Activated T-cell treated with anti-CD3 and anti-CD28 coated beads for 1 hour (primary cell): ENCODE measurements at regions not wholly inside any gene's neighbourhood (a gene's known extent, or its start where the extent isn't known, plus 50 kb on each side); places are given as distances from the start of the nearest gene placed in this dataset.
A peak's percentile ranks its signal among the peaks of the same experiment; 100 is the strongest.

ENCODE experiments used
- DNase-seq: peaks from one replicate; pipeline ENCODE4 v3.0.0-alpha.2; 2020; ENCODE audit warnings: low read depth

DNA sequence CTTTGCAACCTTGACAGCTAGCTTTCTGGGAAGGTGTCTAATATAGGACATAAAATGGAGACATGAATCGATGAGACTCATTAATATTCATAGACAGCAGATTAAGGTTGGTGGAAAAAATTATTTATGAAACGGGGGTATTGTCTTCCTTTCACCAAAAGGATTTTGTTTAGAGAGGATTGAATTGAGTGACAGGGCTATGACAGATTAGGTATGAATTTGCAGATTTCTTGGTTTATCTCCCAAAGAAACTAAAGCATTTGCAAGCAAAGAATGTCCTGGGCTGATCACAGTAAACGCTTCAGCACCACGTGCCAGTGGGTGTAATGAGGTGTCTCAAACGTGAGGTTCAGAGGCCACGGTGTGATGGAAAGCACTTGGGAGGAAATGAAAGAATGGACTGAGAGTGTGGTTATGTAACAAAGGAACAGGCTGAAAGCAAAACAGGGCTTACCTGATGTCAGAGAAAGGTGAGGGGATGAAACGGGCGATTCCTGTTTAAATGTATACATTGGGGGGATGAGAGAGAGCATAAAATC is 329.2 kb upstream of the NPVF start:
- no peak for DNase-seq

DNA sequence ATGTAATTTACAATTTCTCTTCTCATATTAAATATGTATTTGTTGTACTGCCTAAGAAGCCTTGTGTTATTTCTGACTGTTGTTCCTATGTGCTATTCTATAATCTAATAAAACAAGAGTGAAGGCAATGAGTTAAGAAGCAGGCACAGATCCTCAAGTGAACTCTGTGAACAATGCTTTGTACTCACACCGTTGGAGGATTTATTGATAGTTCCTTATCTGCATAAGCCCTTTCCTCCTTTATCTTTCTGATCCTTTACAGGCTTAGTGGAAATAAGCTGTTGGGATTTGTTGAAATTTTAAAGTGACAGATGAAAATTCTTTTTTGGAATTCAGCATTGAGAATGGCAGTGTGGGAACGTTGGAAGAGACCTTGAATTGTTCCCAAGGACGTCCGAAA is 329.6 kb upstream of the NPVF start:
- DNase-seq = no peak

DNA sequence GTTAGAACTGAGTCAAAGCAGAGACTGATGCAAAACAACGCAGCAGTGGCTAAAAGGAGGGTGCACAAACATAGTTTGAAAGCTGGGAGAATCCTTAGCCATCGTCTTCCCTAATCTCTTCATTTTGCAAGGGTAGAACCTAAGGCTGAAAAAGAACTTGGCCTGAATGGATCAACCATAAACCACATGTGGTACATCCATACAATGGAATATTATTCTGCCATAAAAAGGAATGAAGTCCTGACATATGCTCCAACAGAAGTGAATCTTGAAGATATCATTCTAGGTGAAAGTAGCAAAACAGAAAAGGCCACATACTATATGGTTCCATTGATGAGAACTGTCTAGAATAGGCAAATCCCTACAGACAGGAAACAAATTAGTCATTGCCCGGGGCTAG is 330.3 kb upstream of the NPVF start:
- DNase-seq = no peak

DNA sequence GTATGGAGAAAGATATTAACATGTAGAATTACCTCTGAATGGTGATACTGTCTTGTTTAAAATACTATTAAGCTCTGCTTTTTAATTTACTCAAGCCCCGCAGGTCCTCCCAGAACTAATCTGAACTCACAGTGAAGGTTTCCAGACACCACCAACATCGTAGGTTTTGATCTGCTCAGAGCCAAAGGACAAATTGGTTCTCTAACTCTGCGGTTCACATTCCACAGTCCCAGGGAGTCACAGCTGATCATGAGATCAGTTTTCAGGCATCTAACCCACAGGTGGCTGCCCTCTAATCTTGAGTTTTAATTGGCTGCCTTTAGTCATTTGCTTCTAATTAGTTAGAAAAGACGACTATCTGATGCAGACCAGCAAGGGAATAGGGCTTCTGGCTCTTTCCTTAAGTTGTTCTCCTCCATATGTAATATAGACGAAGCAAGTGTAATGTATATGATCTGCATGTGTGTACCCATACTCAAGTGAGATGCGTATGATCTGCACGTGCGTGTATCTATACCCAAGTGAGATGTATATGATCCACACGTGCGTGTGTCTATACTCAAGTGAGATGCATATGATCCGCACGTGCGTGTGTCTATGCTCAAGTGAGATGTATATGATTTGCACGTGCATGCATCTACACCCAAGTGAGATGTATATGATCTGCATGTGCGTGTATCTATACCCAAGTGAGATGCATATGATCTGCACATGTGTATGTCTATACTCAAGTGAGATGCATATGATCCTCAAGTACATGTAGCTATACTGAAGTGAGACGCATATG is 331.5 kb upstream of the NPVF start:
- no peak for DNase-seq

DNA sequence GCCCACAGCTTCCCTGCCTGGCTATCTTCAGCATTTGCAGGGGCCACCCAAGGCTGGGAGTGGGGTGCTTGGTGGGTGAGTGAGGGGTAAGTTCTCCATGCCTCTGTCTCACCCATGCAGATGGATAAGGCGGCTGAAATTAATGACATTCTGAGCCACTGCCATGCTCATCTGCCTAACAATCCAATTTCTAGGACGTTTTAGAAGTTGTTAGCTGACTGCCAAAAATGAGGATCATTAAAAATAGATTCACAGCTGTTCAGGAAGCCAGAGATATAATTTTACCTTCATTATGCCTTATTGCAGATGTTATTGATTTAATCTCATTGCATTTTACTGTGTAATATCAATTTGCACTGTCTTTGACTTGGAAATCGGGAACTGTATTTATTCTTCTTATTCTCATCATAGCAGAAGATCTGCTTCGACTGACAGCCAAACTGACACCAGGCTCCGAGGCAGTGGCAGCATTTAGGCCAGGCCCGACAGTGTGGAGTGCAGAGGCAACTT is 334.4 kb upstream of the NPVF start:
- no peak for DNase-seq

DNA sequence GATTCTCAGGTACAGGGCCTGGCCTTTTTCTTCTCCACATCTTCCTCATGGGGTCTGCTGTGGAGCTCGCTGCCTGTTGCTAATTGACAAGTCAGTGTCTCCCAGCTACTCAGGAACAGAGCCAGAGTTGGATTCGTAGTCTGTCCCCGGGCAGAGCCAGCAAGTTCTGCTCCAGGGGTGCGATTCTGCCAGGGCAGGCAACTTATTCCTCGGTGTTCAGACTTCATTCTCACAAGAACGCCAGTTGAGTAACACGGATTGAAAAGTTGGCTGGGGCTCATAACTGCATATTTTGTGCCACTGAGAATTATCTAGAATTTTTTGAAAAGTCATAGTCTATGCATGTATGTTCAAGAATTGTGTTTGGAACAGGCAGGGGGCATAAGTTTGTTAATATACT is 336.7 kb upstream of the NPVF start:
- DNase-seq = no peak

DNA sequence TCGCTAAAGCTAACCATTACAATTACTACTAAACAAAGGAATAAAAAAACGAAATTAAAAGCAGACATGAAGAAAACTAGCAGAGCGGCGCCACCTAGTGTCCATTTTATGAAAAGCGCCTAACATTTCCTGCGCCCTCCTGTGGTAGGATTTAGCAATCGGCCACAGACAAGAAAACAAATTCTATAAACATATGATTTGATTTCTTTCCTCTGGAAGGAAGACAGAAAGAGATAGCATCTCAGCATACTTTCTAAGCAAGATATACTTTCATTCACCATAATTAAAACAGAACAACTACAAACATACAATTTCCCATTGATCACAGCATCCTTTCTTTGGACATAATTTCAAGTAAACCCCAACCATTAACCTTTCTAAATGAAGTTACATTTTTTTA is 337.7 kb upstream of the NPVF start:
- peak; percentile 55 for DNase-seq

DNA sequence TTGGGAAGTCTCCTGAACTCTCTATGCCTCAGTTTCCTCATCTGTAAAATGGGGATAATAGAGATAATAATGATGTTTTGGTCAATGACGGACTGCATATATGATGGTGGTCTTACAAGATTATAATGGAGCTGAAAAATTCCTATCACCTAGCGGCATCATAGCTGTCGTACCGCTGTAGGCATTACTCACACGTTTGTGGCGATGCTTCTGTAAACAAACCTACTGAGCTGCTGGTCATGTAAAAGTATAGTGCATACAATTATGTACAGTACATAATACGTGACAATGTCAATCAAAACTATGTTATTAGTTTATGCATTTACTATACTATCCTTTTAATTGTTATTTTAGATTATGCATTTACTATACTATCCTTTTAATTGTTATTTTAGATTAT is 339.1 kb upstream of the NPVF start:
- no peak for DNase-seq

DNA sequence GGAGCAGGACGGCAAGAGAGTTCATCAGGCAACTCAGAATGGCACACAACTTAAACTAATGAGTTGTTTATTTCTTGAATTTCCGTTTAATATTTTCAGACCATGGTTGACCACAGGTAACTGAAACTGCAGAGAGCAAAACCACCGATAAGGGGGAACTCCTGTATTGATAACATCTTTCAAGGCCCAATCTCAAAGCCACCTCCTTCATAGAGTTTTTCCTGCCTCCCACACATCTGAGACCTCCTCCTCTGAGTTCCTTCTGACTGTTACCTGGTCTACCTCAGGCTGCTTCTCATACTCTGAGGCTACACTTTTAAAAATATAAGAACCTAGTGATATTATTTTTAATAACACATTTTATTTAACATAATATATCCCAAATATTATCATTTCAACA is 341.5 kb upstream of the NPVF start:
- DNase-seq = no peak

DNA sequence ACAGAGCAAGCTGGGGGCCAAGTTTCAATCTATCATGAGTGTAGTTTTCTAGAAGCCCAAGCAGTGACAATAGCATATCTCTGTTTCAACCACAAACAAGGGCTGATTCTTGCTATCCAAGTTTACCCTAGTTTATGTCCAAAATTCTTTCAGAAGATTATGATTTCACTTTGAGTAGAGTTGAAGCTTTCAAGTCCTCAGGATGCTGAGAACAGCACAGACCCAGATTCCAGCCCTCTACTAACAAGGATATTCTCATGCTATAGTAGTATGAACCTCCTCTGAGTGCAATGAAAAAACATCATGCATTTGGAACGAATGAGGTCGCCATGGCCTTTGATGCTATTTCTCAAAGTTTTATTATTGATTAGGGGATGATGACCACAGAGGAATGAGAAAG is 344.1 kb upstream of the NPVF start:
- DNase-seq = no peak

DNA sequence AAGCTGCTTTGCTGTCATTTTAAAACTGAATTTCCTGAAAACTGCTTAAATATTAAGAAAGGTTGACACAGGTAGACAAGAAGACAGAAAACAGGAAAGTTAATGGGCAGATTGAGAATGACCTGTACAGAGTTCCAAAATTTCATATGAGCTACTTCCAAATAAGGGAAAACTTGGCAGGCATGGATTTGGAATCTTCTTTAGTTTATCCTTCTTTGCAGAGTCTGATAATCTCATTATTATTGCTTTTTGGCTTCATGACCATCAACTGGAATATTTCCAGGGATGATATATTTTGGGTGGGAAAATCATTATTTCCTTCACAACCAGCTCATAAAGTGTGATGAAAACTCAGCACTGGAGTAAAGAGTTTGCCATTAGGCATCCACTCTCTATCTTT is 346.5 kb upstream of the NPVF start:
- no peak for DNase-seq

DNA sequence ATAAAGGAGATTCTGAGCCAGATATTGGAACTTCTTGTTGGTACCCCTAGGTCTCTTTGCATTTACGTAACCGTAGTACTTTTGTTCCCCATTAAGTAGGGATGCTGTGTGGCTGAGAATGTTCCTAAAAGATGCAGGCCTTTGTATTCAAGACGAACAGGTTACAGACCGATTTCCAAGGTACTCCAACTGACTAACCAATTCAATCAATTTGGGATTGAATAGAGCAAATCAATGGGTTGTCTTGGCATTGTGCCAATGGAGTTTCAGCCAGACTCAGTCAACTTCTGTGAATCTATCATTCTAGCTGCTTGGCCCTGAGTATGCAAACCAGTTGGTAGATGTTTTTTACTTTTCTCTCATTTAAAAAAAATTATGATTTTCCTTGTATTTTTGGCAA is 347.3 kb upstream of the NPVF start:
- DNase-seq = no peak

DNA sequence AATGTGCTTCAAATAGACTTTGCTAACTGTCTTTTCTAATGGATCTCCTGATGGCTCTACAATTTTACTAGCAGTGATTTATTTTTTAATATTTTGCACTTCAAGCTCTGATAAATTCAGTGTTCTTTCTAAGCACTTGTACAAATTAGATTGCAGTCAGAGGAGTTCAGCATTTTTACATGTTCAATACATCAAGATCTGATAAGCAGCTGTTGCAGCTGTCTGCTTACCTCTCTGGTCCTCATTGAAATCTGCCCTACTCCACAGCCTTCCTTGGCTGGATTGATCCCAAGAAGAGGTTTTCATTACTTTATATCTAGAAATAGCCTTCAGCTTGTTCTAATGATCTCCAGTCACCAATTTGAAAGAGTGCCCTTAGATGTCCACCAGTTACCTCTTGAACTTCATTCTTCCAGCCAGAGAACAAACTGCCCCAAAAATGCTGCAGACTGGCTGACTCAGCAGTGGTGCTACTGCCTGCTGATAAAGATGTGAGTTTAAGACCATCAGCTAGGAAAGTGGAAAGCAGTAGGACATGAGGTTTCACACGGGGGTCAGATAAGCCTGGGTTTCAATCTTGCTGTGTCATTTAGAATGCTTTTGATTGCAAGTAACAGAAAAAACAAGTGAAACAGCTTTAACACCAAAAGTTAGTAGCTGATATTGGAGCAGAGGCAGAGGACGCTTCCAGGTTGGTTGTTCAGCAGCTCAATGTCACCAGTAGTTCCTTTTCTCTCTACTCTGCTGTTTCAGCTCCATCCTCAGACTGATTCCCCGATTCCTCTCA is 350.9 kb upstream of the NPVF start:
- DNase-seq = no peak

DNA sequence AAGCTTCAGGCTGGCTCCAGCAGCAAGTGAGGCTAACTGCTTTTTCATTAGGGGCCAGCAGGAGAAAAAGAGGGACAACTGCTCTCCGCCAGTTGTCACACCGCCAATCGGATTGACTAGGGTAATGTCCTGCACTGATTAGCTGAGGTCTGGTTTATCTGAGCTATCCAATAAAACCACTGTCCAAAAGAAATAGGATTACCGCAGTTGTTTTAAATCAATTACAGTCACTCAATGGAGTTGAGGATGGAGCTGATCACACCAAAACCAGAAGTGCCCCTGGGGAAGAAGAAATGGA is 351.4 kb upstream of the NPVF start:
- DNase-seq = no peak

DNA sequence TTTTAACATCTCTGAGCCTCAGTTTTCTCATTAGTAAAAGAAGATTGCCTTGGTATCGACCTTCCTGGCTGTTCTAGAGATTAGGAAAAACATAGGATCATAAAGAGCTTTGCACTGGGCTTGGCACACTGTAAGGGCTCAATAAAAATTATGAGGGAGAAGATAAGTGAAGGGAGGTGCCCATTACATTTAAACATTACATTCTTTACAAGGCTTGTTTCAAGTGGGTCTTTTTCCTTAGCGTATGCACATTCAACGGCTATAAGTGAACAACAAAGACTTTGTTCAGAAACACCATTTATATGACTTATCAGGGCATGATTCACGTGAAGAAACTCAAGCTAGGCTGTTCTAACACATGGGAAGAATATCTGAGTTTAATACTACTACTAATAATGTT is 351.9 kb upstream of the NPVF start:
- DNase-seq = no peak

DNA sequence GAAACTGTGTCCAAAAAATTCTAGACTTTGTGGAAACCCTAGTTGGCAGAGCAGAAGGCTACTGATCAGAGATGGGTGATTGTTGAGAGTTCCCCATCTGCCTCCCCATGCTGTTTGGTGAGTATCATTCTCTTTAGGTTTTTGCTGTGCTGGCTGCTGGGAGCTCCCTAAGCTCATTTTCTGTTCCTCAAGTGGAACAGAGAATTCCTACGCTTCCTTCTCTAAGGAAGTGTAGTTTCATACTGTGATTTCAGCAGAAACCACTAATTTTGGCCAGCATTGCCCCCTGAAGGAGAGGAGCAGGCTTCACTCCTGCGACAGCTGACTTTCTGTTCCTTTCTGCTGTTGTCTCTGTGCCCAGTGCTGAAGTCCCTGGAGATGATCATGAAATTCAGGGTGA is 355.3 kb upstream of the NPVF start:
- no peak for DNase-seq

DNA sequence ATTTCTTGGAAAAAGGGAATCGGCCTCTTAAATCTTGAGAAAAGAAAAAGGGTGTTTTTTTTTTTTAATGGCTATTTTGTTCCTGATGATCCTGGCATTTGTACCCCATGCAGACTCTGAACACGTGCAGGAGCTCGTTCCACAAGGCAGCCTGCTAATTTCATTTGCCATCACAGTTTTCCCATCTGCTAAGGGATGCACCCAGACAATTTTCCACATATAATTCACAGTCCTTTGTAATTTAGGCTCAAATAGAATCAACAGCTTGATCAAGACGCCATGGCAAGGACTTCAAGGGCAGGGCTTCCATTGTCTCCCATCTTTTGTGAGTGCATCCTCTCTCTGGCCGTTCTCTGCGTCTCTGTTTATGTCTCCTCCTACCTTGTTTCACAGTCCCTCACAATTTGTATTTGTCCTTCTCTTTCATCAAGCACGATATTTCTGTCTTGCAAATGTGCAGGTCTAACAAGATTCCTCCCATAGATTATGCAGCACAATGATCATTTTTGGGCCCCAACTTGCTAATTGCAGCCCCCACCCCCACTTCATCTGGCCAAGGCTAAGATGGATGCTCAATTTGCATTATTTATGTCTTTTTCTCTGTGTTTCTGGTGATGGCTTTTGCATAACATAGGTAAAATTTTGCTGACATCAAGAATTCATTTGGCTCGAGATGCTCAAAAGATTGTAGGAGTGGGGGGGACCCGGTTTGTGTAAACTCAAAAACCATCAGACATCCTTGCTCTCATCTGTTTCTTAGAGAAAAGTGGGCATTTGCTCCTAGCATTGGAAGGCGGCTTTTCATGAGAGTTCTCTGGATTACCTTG is 356.0 kb upstream of the NPVF start:
- DNase-seq = no peak

DNA sequence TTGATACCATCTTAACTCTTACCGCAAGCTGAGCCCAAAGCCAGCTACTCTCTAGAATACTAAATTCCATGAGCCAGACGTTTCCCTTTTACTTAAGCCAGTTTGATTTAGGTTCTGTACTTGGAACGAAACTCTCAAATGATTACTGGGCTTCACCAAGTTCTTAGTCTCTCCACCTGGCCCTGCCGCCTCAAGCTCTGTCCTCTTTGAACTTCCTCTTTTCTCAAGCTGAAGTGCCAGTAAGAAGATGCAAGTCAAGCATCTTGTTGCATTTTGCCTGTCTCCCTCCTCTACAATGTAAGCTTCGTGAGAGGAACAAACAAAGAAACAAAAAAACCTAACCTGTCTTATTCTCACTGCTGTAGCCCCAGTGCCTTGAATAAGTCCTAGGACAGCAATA is 358.2 kb upstream of the NPVF start:
- no peak for DNase-seq

DNA sequence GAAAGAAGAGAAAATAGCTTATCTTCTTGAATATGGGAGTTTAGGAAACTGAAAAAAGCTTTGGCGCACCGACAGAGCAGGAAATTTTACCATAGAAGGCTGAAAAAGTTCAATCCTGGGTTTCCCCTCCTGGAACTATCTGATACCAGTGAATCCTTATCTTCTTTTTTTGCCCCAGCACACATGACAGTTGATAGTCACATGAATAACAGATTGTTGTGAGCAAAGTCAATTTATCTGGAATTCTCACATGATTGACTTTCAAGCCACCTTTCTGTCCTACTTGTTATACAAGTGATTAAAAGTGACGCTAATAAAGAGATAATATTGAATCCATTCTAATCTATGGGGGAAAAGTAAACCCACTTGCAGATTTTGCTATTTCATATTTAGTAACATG is 365.8 kb upstream of the NPVF start:
- DNase-seq = no peak

DNA sequence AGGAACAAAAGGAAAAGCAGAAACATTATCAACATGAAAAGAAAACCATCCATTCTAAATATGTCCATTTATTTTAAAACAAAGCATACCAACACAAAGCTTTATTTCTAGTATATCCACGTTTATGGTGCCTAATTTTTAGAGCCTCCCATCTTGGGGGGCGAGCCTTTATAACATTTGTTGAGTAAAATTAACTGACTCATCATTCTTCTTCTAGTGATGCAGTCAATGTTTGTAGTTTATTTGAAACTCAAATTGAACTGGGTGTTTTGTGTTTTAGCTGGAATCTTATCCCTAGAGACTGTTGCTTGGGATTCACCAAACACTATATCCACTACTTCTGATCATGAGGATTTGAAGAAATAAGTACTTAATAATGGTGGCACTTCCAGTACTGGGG is 366.4 kb upstream of the NPVF start:
- DNase-seq = no peak

DNA sequence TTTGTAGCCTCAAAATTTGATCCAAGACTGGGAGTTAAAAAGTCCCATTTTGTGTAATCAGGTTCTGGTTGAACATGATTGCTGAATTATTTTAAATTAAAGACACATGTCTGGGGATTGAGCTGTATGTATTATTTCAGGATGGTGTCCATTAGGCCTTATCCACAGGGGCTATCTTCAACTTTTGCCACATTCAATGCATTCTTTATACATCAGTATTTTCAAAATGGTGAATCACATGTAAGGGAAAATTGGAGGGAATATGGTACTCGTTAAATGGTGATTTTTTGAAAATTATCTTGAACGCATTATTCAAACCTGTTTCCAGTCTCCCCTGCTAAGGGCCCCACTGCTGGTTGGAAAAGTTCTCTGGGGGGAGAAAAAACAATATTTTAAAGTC is 367.7 kb upstream of the NPVF start:
- no peak for DNase-seq

DNA sequence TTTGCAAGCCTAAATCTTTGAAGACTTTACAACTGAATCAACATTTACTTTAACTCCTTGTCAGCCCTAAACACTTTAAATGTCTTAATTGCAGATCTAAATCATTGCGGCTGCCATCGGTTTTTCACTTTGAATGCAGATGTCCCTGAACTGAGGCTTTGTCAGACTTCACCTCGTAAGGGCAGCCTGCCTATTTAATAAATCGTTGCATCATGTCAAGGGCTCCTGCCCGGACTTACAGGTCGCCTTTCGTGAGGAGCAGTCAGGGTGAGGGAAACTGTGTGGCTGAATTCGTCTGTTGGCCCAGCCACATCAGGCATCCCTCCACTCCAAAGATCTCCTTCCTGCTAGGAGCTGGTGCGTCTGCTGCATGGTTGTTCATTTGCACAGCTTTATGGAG is 368.2 kb upstream of the NPVF start:
- DNase-seq = no peak

DNA sequence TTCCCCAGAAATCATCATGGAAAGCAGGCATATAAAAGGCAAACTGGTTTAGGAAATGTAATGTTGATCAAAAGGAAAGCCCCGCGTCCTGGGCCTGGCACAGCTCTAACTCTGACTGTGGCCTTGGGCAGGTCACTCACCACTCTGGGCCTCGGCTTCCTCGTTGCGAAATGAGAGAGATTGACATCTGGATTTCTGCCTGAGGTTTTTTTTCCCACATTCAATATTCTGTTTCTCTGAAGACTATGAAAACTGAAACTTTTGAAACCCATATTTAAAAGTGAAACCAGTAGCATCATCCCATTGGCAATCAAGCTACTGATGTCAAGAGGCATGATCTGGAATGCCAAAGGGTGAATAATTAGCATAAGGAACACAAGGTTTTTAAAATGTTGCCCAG is 369.7 kb upstream of the NPVF start:
- DNase-seq = no peak
